Vagina (tissue), 2 donors: ENCODE measurements at regions not wholly inside any gene's neighbourhood (a gene's known extent, or its start where the extent isn't known, plus 50 kb on each side); places are given as distances from the start of the nearest gene placed in this dataset.

ENCODE experiments used
- POLR2AphosphoS5 ChIP-seq, 2 donors: sonication (generic); formaldehyde crosslinking; IDR thresholded peaks; one replicate each; pipeline ENCODE4 v1.9.0; 2017; ENCODE audit warnings: antibody characterized with exemption in 2 of 2, mild to moderate bottlenecking in 2 of 2, low read depth in 1 of 2; ENCODE audit not compliant: insufficient read depth in 1 of 2
- TF ChIP-seq, protein P1 (sequence below), 3 experiments: fragments of 450-650 bp in 2 of 3; fragments of 200-600 bp in 1 of 3; sonication (generic) in 1 of 3; IDR thresholded peaks; one replicate each; pipeline ENCODE4 v1.5.1; 2017 to 2019; ENCODE audit warnings: antibody characterized with exemption in 3 of 3, mild to moderate bottlenecking in 2 of 3, moderate library complexity in 2 of 3

DNA sequence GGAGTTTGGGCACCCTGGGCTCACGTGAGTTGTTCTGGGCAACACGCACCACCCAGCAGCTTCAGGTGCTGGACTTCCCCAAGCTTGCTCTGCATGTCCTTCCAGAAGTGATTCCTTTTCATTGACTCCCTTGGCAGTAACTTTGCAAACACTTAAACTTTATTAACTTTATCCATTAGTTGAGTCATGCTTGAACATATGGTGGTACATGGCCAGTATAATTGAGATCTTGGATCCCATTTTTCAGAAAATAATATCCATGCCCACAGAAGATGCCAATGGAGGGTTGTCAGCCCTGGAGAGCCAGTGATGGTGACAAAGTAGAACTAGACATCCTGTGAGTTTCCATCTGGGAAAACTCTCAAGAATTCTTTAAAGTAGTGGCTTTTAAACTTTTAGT lies 144.2 kb downstream of the COPS8 start:
- TF ChIP-seq, protein P1, sequence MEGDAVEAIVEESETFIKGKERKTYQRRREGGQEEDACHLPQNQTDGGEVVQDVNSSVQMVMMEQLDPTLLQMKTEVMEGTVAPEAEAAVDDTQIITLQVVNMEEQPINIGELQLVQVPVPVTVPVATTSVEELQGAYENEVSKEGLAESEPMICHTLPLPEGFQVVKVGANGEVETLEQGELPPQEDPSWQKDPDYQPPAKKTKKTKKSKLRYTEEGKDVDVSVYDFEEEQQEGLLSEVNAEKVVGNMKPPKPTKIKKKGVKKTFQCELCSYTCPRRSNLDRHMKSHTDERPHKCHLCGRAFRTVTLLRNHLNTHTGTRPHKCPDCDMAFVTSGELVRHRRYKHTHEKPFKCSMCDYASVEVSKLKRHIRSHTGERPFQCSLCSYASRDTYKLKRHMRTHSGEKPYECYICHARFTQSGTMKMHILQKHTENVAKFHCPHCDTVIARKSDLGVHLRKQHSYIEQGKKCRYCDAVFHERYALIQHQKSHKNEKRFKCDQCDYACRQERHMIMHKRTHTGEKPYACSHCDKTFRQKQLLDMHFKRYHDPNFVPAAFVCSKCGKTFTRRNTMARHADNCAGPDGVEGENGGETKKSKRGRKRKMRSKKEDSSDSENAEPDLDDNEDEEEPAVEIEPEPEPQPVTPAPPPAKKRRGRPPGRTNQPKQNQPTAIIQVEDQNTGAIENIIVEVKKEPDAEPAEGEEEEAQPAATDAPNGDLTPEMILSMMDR (IDR thresholded peaks at IDR 0.05), result no peak
- no peak for TF ChIP-seq POLR2AphosphoS5 (IDR thresholded peaks at IDR 0.05; ENCODE audit: insufficient read depth in 1 of 2, low read depth in 1 of 2)
